ENCODE measurements at regions not wholly inside any gene's neighbourhood (a gene's known extent, or its start where the extent isn't known, plus 50 kb on each side); places are given as distances from the start of the nearest gene placed in this dataset.

- no peaks in the 10 kb centered on the region for H3K27me3 ChIP-seq (replicated peaks; ENCODE audit: insufficient read depth)
- no peak for TF ChIP-seq POLR2AphosphoS5 (IDR thresholded peaks at IDR 0.05)
- no peak for TF ChIP-seq POLR2A (IDR thresholded peaks at IDR 0.05)
- no peak for TF ChIP-seq CTCF (IDR thresholded peaks at IDR 0.05)
- H3K4me1 ChIP-seq (replicated peaks): no peaks in the 10 kb centered on the region
- H3K27ac ChIP-seq: no peak overlapping the region
- intact Hi-C loops (cut with DNase I): no loop called here
- no peaks in the 10 kb centered on the region for H3K9me3 ChIP-seq
- 79% methylated on average over 2 of the region's 2 CpGs for WGBS
- DNase-seq (ENCODE audit: low spot score): no peak
- no peaks in the 10 kb centered on the region for H3K36me3 ChIP-seq
- H3K4me3 ChIP-seq: no peak overlapping the region
Measured at GRCh38 chr12:77118696-77119095, 53.3 kb upstream of the E2F7 start.

- Histone ChIP-seq H3K27me3 (replicated peaks; ENCODE audit: insufficient read depth) (no peaks in the 10 kb centered on the region), H3K4me1 (replicated peaks) (no peaks in the 10 kb centered on the region), H3K27ac (no peak overlapping the region), H3K9me3 (no peaks in the 10 kb centered on the region), H3K36me3 (no peaks in the 10 kb centered on the region), H3K4me3 (no peak overlapping the region)
- no peak for DNase-seq (ENCODE audit: low spot score)
- TF ChIP-seq CTCF (IDR thresholded peaks at IDR 0.05): no peak
- TF ChIP-seq POLR2AphosphoS5 (IDR thresholded peaks at IDR 0.05): no peak
- TF ChIP-seq POLR2A (IDR thresholded peaks at IDR 0.05): no peak
- intact Hi-C loops (cut with DNase I): no loop called here
- 91% methylated on average over 2 of the region's 2 CpGs for WGBS
Measured at GRCh38 chr12:77116277-77116676, 50.9 kb upstream of the E2F7 start.

GRCh38 chr12:77115471-77115870 lies 50.1 kb upstream of the E2F7 start:
- no peak for DNase-seq (ENCODE audit: low spot score)
- no peak overlapping the region for H3K4me3 ChIP-seq
- no peak for TF ChIP-seq POLR2A (IDR thresholded peaks at IDR 0.05)
- no peak for TF ChIP-seq POLR2AphosphoS5 (IDR thresholded peaks at IDR 0.05)
- TF ChIP-seq CTCF (IDR thresholded peaks at IDR 0.05): no peak
- no peak overlapping the region for H3K27ac ChIP-seq
- H3K9me3 ChIP-seq: no peaks in the 10 kb centered on the region
- 88% methylated on average over 1 of the region's 1 CpG for WGBS
- H3K4me1 ChIP-seq (replicated peaks): no peaks in the 10 kb centered on the region
- no peaks in the 10 kb centered on the region for H3K27me3 ChIP-seq (replicated peaks; ENCODE audit: insufficient read depth)
- H3K36me3 ChIP-seq: no peaks in the 10 kb centered on the region
- intact Hi-C loops (cut with DNase I): no loop called here
